GM12872 (cell line): ENCODE measurements at regions not wholly inside any gene's neighbourhood (a gene's known extent, or its start where the extent isn't known, plus 50 kb on each side); places are given as distances from the start of the nearest gene placed in this dataset.

Source experiments
- CTCF ChIP-seq: IDR thresholded peaks from 3 replicates; pipeline ENCODE4 v1.5.1; 2011; ENCODE audit warnings: low read depth, mild to moderate bottlenecking, low read length, moderate library complexity; ENCODE audit not compliant: insufficient read depth

GRCh38 chr3:82011336-82011735 lies 249.9 kb upstream of the GBE1 start:
- no peak for TF ChIP-seq CTCF

- no peak for TF ChIP-seq CTCF
Measured at GRCh38 chr3:82005266-82005665, 243.8 kb upstream of the GBE1 start.

- no peak for TF ChIP-seq CTCF
Measured at GRCh38 chr3:82004266-82004665, 242.8 kb upstream of the GBE1 start.

- TF ChIP-seq CTCF = no peak
Measured at GRCh38 chr3:82002986-82003642, 241.7 kb upstream of the GBE1 start.

GRCh38 chr3:82002491-82002890 lies 241.0 kb upstream of the GBE1 start:
- TF ChIP-seq CTCF = no peak

GRCh38 chr3:82001276-82001923 lies 240.0 kb upstream of the GBE1 start:
- TF ChIP-seq CTCF = no peak

GRCh38 chr3:82000773-82001172 lies 239.3 kb upstream of the GBE1 start:
- no peak for TF ChIP-seq CTCF
